ENCODE measurements at regions not wholly inside any gene's neighbourhood (a gene's known extent, or its start where the extent isn't known, plus 50 kb on each side); places are given as distances from the start of the nearest gene placed in this dataset.

DNA sequence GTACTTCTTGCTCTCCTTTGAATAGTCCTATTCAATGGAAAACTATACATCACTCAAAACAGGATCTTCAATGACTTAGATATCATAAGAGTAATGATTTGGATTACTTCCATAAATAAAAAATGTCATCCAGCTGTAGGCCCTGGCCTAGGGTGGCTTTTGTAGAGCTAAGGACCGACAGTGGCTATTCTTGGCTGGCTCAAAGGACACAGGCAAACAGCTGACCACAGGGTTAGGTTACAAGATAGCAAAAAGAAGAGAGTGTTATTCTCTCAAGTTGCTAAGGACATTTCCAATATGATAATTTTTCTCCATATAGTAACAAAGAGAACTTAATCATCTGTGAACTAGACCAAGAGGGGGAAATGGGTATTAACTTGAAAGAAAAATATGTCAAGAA, 495.1 kb downstream of the PLPP3 start:
- Mint-ChIP-seq H3K27me3 (ENCODE audit: low read depth) (no peaks in the 10 kb centered on the region), H3K36me3 (ENCODE audit: low read depth) (peaks cover 1% of the 10 kb centered on the region), H3K4me1 (ENCODE audit: low read depth) (peaks cover 21% of the 10 kb centered on the region), H3K27ac (ENCODE audit: unreplicated experiment) (no peak overlapping the region), H3K4me3 (ENCODE audit: unreplicated experiment) (no peak overlapping the region), H3K9me3 (ENCODE audit: low read depth) (peaks cover 19% of the 10 kb centered on the region)
- TF ChIP-seq CTCF (IDR thresholded peaks at IDR 0.05), result no peak
- DNase-seq (ENCODE audit: low spot score), result no peak

DNA sequence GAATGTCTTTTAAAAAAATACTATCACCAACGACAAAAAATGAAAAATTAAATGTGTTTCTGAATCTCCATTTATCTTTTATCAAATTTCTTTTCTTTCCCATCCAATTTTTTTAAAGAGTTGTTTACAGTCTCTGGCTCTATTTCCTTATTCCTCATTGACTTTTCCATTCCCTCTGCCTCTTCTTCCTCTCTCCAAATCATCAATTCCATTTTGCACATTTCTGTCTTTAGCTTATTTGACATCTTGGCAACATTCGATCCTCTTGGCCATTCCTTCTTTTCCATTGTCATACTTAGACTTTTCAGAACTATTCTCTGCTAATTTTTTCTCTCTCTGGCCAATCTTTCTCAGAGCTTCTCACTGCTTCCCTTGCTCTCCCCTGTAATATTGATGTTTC, 497.6 kb downstream of the PLPP3 start:
- H3K27me3 Mint-ChIP-seq (ENCODE audit: low read depth), result no peaks in the 10 kb centered on the region
- H3K27ac Mint-ChIP-seq (ENCODE audit: unreplicated experiment), result no peak overlapping the region
- peaks cover 5% of the 10 kb centered on the region for H3K9me3 Mint-ChIP-seq (ENCODE audit: low read depth)
- TF ChIP-seq CTCF (IDR thresholded peaks at IDR 0.05), result no peak
- peaks cover 21% of the 10 kb centered on the region for H3K4me1 Mint-ChIP-seq (ENCODE audit: low read depth)
- H3K4me3 Mint-ChIP-seq (ENCODE audit: unreplicated experiment), result no peak overlapping the region
- no peak for DNase-seq (ENCODE audit: low spot score)
- no peaks in the 10 kb centered on the region for H3K36me3 Mint-ChIP-seq (ENCODE audit: low read depth)

DNA sequence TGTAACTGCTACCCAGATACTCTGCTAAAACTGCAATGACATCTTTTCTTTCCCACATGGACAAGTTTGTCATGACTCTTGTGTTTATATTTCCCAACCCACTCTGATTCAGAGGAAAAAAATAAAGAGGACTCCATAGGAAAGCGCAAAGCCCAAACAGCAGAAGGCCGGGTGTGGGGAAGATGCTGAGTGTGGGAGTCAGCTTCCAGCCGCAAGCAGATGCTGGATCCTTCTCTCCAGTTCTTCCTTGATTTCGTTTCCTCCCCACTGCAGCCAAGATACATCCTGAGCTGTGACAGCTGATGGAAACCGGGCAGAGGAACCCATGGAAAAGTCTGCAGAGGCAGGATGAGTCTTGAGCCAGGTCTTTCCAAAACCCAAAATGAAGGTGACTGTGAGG, 498.2 kb downstream of the PLPP3 start:
- Mint-ChIP-seq H3K36me3 (ENCODE audit: low read depth) (no peaks in the 10 kb centered on the region), H3K4me1 (ENCODE audit: low read depth) (peaks cover 21% of the 10 kb centered on the region), H3K9me3 (ENCODE audit: low read depth) (peaks cover 5% of the 10 kb centered on the region), H3K27me3 (ENCODE audit: low read depth) (no peaks in the 10 kb centered on the region), H3K27ac (ENCODE audit: unreplicated experiment) (no peak overlapping the region), H3K4me3 (ENCODE audit: unreplicated experiment) (no peak overlapping the region)
- TF ChIP-seq CTCF (IDR thresholded peaks at IDR 0.05), result no peak
- DNase-seq (ENCODE audit: low spot score), result no peak

- no peak for TF ChIP-seq CTCF (IDR thresholded peaks at IDR 0.05)
- Mint-ChIP-seq H3K36me3 (ENCODE audit: low read depth) (no peaks in the 10 kb centered on the region), H3K9me3 (ENCODE audit: low read depth) (peaks cover 5% of the 10 kb centered on the region)
These were observed 499.2 kb downstream of the PLPP3 start for GRCh38 chr1:56080123-56080522.

DNA sequence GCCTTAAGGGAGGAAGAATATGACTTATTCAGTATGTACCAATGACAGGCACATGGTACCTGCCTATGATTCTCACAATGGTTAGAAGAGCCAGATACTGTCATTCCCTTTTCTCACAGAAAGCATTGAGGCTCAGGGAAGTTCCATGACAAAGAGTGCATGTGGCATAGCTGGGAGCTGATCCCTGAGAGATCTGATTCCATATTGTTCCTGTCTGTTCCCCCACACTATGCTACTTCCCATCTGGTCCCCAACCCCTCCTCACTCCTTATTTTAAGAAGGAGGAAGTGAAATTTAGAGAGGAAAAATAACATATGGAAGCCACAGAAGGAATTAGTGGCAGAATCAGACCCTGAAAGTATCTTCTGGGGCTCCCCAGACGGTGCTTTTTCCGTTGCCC, 500.0 kb downstream of the PLPP3 start:
- H3K27me3 Mint-ChIP-seq (ENCODE audit: low read depth), result no peaks in the 10 kb centered on the region
- no peak overlapping the region for H3K4me3 Mint-ChIP-seq (ENCODE audit: unreplicated experiment)
- H3K9me3 Mint-ChIP-seq (ENCODE audit: low read depth), result peaks cover 5% of the 10 kb centered on the region
- H3K27ac Mint-ChIP-seq (ENCODE audit: unreplicated experiment), result no peak overlapping the region
- TF ChIP-seq CTCF (IDR thresholded peaks at IDR 0.05), result no peak
- DNase-seq (ENCODE audit: low spot score), result no peak
- peaks cover 27% of the 10 kb centered on the region for H3K4me1 Mint-ChIP-seq (ENCODE audit: low read depth)
- no peaks in the 10 kb centered on the region for H3K36me3 Mint-ChIP-seq (ENCODE audit: low read depth)

More at GRCh38 chr1:56080123-56080522, 499.2 kb downstream of the PLPP3 start:
- no peak overlapping the region for H3K4me3 Mint-ChIP-seq (ENCODE audit: unreplicated experiment)
- H3K4me1 Mint-ChIP-seq (ENCODE audit: low read depth), result peaks cover 23% of the 10 kb centered on the region
- no peaks in the 10 kb centered on the region for H3K27me3 Mint-ChIP-seq (ENCODE audit: low read depth)
- H3K27ac Mint-ChIP-seq (ENCODE audit: unreplicated experiment), result no peak overlapping the region
- DNase-seq (ENCODE audit: low spot score), result no peak

Measured in chondrocyte (in vitro differentiated cells).